H1 (cell line): ENCODE measurements at regions not wholly inside any gene's neighbourhood (a gene's known extent, or its start where the extent isn't known, plus 50 kb on each side); places are given as distances from the start of the nearest gene placed in this dataset.

Source experiments
- CTCF ChIA-PET: fragments of 300-600 bp; sonication (Branson Sonifier 250); formaldehyde crosslinking; loops from one replicate; lab custom pipeline; 2021; ENCODE audit not compliant: partially characterized antibody; lab: Charles Lee
- POLR2A ChIA-PET: fragments of 300-600 bp; sonication (Branson Sonifier 250); formaldehyde crosslinking; loops from one replicate; lab custom pipeline; 2021; ENCODE audit warnings: inconsistent platforms; ENCODE audit not compliant: partially characterized antibody; lab: Charles Lee
- DNase-seq, 2 experiments: peaks; one replicate each; pipeline versions ENCODE4 v3.0.0 to v3.0.0-alpha.2; 2010 to 2022; ENCODE audit warnings: low spot score in 2 of 2, low read depth in 1 of 2, mixed read lengths in 1 of 2
- FAIRE-seq: peaks from 2 replicates; lab custom pipeline; 2011; peaks lifted over from hg19 to GRCh38; lab: Jason Lieb, UNC
- H2AFZ ChIP-seq: 2 replicates; pipeline ENCODE4 v1.8.1; 2012; ENCODE audit warnings: low read length, inconsistent platforms
- H2AK5ac ChIP-seq: 2 replicates; pipeline ENCODE4 v1.6.1; 2013; ENCODE audit warnings: low read depth, low read length
- H2BK120ac ChIP-seq: replicated peaks from 2 replicates; pipeline ENCODE3; 2013; ENCODE audit warnings: low read depth, low read length, inconsistent platforms
- H2BK12ac ChIP-seq: 2 replicates; pipeline ENCODE4 v1.6.1; 2013; ENCODE audit warnings: low read depth, low read length
- H2BK15ac ChIP-seq: 2 replicates; pipeline ENCODE4 v1.6.1; 2013; ENCODE audit warnings: low read length
- H2BK20ac ChIP-seq: 2 replicates; pipeline ENCODE4 v1.6.1; 2013; ENCODE audit warnings: low read length
- H2BK5ac ChIP-seq: 2 replicates; pipeline ENCODE4 v1.6.1; 2013; ENCODE audit warnings: low read depth, low read length
- H3K14ac ChIP-seq: 2 replicates; pipeline ENCODE4 v1.6.1; 2013; ENCODE audit warnings: inconsistent platforms; ENCODE audit not compliant: insufficient read length
- H3K18ac ChIP-seq: 2 replicates; pipeline ENCODE4 v1.6.1; 2013; ENCODE audit warnings: low read length; ENCODE audit errors: extremely low read depth
- H3K23ac ChIP-seq: 2 replicates; pipeline ENCODE4 v1.6.1; 2013; ENCODE audit warnings: inconsistent platforms; ENCODE audit not compliant: insufficient read length
- H3K23me2 ChIP-seq: 2 replicates; pipeline ENCODE4 v1.6.1; 2013; ENCODE audit warnings: low read depth, low read length
- H3K27ac ChIP-seq: 2 replicates; pipeline ENCODE4 v1.6.1; 2011; ENCODE audit warnings: low read depth, low read length, inconsistent platforms
- H3K27me3 ChIP-seq, 4 experiments: replicated peaks in 1 of 4; 1 replicate in 1 of 4; 2 replicates in 3 of 4; pipeline versions ENCODE4 v1.6.1 to v1.8.1; 2011 to 2013; ENCODE audit warnings: low read length in 3 of 4, mild to moderate bottlenecking in 3 of 4, inconsistent platforms in 2 of 4, mixed read lengths in 2 of 4, moderate library complexity in 1 of 4; ENCODE audit not compliant: control insufficient read depth in 3 of 4, insufficient read depth in 3 of 4; ENCODE audit errors: extremely low read depth in 1 of 4
- H3K36me3 ChIP-seq, 4 experiments: 2 replicates each; pipeline versions ENCODE4 v1.6.1 to v1.8.1; 2011 to 2013; ENCODE audit warnings: mild to moderate bottlenecking in 4 of 4, low read length in 3 of 4, moderate library complexity in 2 of 4, control low read depth in 1 of 4, inconsistent platforms in 1 of 4; ENCODE audit not compliant: insufficient read depth in 4 of 4, control insufficient read depth in 2 of 4
- H3K4ac ChIP-seq: replicated peaks from 2 replicates; pipeline ENCODE3; 2013; ENCODE audit warnings: low read length, low read depth, mixed read lengths, inconsistent platforms; ENCODE audit not compliant: insufficient read length
- H3K4me1 ChIP-seq, 4 experiments: replicated peaks in 1 of 4; 1 replicate in 1 of 4; 2 replicates in 3 of 4; pipeline versions ENCODE4 v1.6.1 to v1.8.1; 2011 to 2013; ENCODE audit warnings: low read length in 3 of 4, inconsistent platforms in 2 of 4, mixed read lengths in 1 of 4; ENCODE audit not compliant: insufficient read depth in 4 of 4, control insufficient read depth in 3 of 4
- H3K4me2 ChIP-seq, 2 experiments: 2 replicates each; pipeline versions ENCODE4 v1.6.1 to v1.8.1; 2011 to 2013; ENCODE audit warnings: low read depth in 2 of 2, low read length in 2 of 2, control low read depth in 1 of 2, inconsistent platforms in 1 of 2, mild to moderate bottlenecking in 1 of 2; ENCODE audit not compliant: insufficient read depth in 1 of 2
- H3K4me3 ChIP-seq, 4 experiments: fragments of 200-600, 300-600 bp in 1 of 4; sonication (generic), shearing (Covaris generic), sonication (Bioruptor Twin) in 1 of 4; 2 replicates each; pipeline versions ENCODE4 v1.5.1 to v1.8.1; 2011 to 2016; ENCODE audit warnings: low read length in 4 of 4, low read depth in 3 of 4, control low read depth in 2 of 4, inconsistent platforms in 2 of 4, mild to moderate bottlenecking in 2 of 4, mixed read lengths in 1 of 4, moderate library complexity in 1 of 4; ENCODE audit not compliant: insufficient read depth in 2 of 4; ENCODE audit errors: extremely low read depth in 1 of 4
- H3K56ac ChIP-seq: replicated peaks from 2 replicates; pipeline ENCODE3; 2013; ENCODE audit warnings: low read depth, mild to moderate bottlenecking, mixed read lengths, low read length, inconsistent platforms; ENCODE audit not compliant: insufficient read length
- H3K79me1 ChIP-seq: 2 replicates; pipeline ENCODE4 v1.6.1; 2013; ENCODE audit warnings: low read depth, low read length, control low read depth
- H3K79me2 ChIP-seq, 2 experiments: 2 replicates each; pipeline versions ENCODE4 v1.6.1 to v1.8.1; 2012 to 2013; ENCODE audit warnings: low read length in 2 of 2, mild to moderate bottlenecking in 2 of 2, inconsistent platforms in 1 of 2; ENCODE audit not compliant: insufficient read depth in 2 of 2, control insufficient read depth in 1 of 2
- H3K9ac ChIP-seq, 4 experiments: replicated peaks in 1 of 4; 1 replicate in 1 of 4; 2 replicates in 3 of 4; pipeline versions ENCODE4 v1.6.1 to v1.8.1; 2011 to 2013; ENCODE audit warnings: low read depth in 3 of 4, low read length in 3 of 4, control low read depth in 2 of 4, mild to moderate bottlenecking in 2 of 4, moderate library complexity in 2 of 4, inconsistent platforms in 1 of 4; ENCODE audit errors: extremely low read depth in 1 of 4
- H3K9me3 ChIP-seq, 2 experiments: 2 replicates each; pipeline versions ENCODE4 v1.6.1 to v1.8.1; 2012 to 2013; ENCODE audit warnings: mild to moderate bottlenecking in 2 of 2, moderate library complexity in 2 of 2, control low read depth in 1 of 2, inconsistent platforms in 1 of 2, low read depth in 1 of 2, low read length in 1 of 2, mixed read lengths in 1 of 2; ENCODE audit not compliant: insufficient read depth in 2 of 2
- H4K20me1 ChIP-seq, 2 experiments: replicated peaks in 1 of 2; 2 replicates each; pipeline versions ENCODE3 to v1.8.1; 2011 to 2013; ENCODE audit warnings: inconsistent platforms in 2 of 2, low read length in 2 of 2, mild to moderate bottlenecking in 1 of 2; ENCODE audit not compliant: insufficient read depth in 2 of 2, control insufficient read depth in 1 of 2
- H4K5ac ChIP-seq: 2 replicates; pipeline ENCODE4 v1.6.1; 2013; ENCODE audit warnings: low read length, low read depth, mixed read lengths, inconsistent platforms; ENCODE audit not compliant: insufficient read length
- H4K8ac ChIP-seq: 2 replicates; pipeline ENCODE4 v1.8.0; 2013; ENCODE audit warnings: mild to moderate bottlenecking, moderate library complexity, low read length, inconsistent platforms; ENCODE audit not compliant: insufficient read depth; ENCODE audit errors: extremely low read depth
- H4K91ac ChIP-seq: replicated peaks from 2 replicates; pipeline ENCODE3; 2013; ENCODE audit warnings: low read length, mixed read lengths, inconsistent platforms; ENCODE audit not compliant: insufficient read length
- ASH2L ChIP-seq: fragments of 200-600, 300-600 bp; sonication (generic); IDR thresholded peaks from one replicate; pipeline ENCODE4 v1.7.1; 2017; ENCODE audit warnings: low read length
- ATF3 ChIP-seq: IDR thresholded peaks from 2 replicates; pipeline ENCODE4 v1.6.1; 2011; ENCODE audit warnings: low read depth, mild to moderate bottlenecking, low read length; ENCODE audit not compliant: insufficient read depth
- BCL11A ChIP-seq, 2 experiments: IDR thresholded peaks; one replicate each; pipeline ENCODE4 v1.6.1; 2011; ENCODE audit warnings: low read depth in 2 of 2, low read length in 2 of 2, mild to moderate bottlenecking in 2 of 2
- CBX5 ChIP-seq: fragments of 300-800, 300-1000 bp; sonication (generic); IDR thresholded peaks from 2 replicates; pipeline ENCODE4 v1.7.1; 2016; ENCODE audit warnings: antibody characterized with exemption, low read length, low read depth
- CHD2 ChIP-seq: IDR thresholded peaks from 2 replicates; pipeline ENCODE4 v1.6.1; 2012; ENCODE audit warnings: low read length, improper control_type of control experiment
- EGR1 ChIP-seq: IDR thresholded peaks from 2 replicates; pipeline ENCODE4 v1.6.1; 2011; ENCODE audit warnings: low read depth, low read length, borderline replicate concordance
- EZH2 ChIP-seq: fragments of 200-600 bp; sonication (generic); IDR thresholded peaks from 2 replicates; pipeline ENCODE4 v1.7.1; 2012; ENCODE audit warnings: low read depth, mild to moderate bottlenecking, moderate library complexity, low read length, inconsistent platforms; ENCODE audit not compliant: severe bottlenecking
- NANOG ChIP-seq: IDR thresholded peaks from 2 replicates; pipeline ENCODE4 v1.6.1; 2011; ENCODE audit warnings: low read length, low read depth, mild to moderate bottlenecking, inconsistent platforms; ENCODE audit not compliant: insufficient read depth, poor library complexity, severe bottlenecking
- SP2 ChIP-seq: IDR thresholded peaks from 2 replicates; pipeline ENCODE4 v1.6.1; 2012; ENCODE audit warnings: mild to moderate bottlenecking, low read length, inconsistent platforms
- TAF1 ChIP-seq: IDR thresholded peaks from 2 replicates; pipeline ENCODE4 v1.6.1; 2011; ENCODE audit warnings: mild to moderate bottlenecking, low read depth, low read length
- USF2 ChIP-seq: IDR thresholded peaks from 2 replicates; pipeline ENCODE4 v1.6.1; 2011; ENCODE audit warnings: low read length, improper control_type of control experiment
- ZNF274 ChIP-seq: IDR thresholded peaks from 2 replicates; pipeline ENCODE4 v1.7.0; 2012; ENCODE audit warnings: low read length, borderline replicate concordance; ENCODE audit errors: extremely low read depth

- POLR2A ChIA-PET = interaction anchor here (0.6 kb wide), 1 partner anchor 34 kb away, joined by 4 read pairs; no protein-coding TSS in a partner anchor
- H2BK5ac ChIP-seq = no peak overlapping the region
- TF ChIP-seq CBX5 = no peak
- TF ChIP-seq SP2 = no peak
- TF ChIP-seq NANOG = no peak
- no peak for TF ChIP-seq TAF1
- TF ChIP-seq EGR1 = no peak
- no peak for TF ChIP-seq EZH2
- no peak for TF ChIP-seq CHD2
- no peak for TF ChIP-seq ASH2L
- TF ChIP-seq USF2 = no peak
- no peak for TF ChIP-seq ZNF274
- TF ChIP-seq BCL11A (IDR thresholded peaks at IDR 0.05; ENCODE audit: low read depth in 2 of 2, low read length in 2 of 2) = no peak
- TF ChIP-seq ATF3 = no peak
- TF ChIP-seq, all 59 proteins: peak for 0
- Histone ChIP-seq H3K4me1 (peaks cover 0 to 3% (median 0%) of the 10 kb centered on the region in 4 experiments; a peak in 1 of 7 replicates), H3K79me1 (no peaks in the 10 kb centered on the region), H3K27me3 (no peaks in the 10 kb centered on the region), H2AFZ (no peak overlapping the region), H4K8ac (no peak overlapping the region), H3K9me3 (no peaks in the 10 kb centered on the region), H3K4me3 (no peak overlapping the region), H3K14ac (no peak overlapping the region), H3K9ac (no peak overlapping the region), H4K5ac (no peak overlapping the region), H3K36me3 (no peaks in the 10 kb centered on the region), H3K23ac (no peak overlapping the region), H3K4me2 (no peak overlapping the region), H2BK15ac (no peak overlapping the region), H2AK5ac (no peak overlapping the region), H3K27ac (no peak overlapping the region), H4K20me1 (peaks cover 0 to 1% of the 10 kb centered on the region in 2 experiments), H2BK20ac (no peak overlapping the region), H2BK120ac (no peak overlapping the region), H4K91ac (no peak overlapping the region), H3K4ac (no peak overlapping the region), H2BK12ac (no peak overlapping the region), H3K56ac (no peak overlapping the region), H3K23me2 (no peaks in the 10 kb centered on the region), H3K79me2 (peaks cover 0 to 4% of the 10 kb centered on the region in 2 experiments; a peak in 1 of 4 replicates), H3K18ac (no peak overlapping the region)
- CTCF ChIA-PET = interaction anchor here (0.7 to 1.3 kb wide), 2 partner anchors 34 to 75 kb away, joined by 3 read pairs; no protein-coding TSS in a partner anchor
- FAIRE-seq (no peak), DNase-seq (no peak)
Measured at GRCh38 chr13:74074723-74075122, 59.5 kb downstream of the KLF12 start.
